Panc1 (cell line): ENCODE measurements at regions not wholly inside any gene's neighbourhood (a gene's known extent, or its start where the extent isn't known, plus 50 kb on each side); places are given as distances from the start of the nearest gene placed in this dataset.

ENCODE experiments used
- CTCF ChIP-seq: fragments of 450-650 bp; IDR thresholded peaks from 2 replicates; pipeline ENCODE4 v1.5.1; 2017; ENCODE audit warnings: mild to moderate bottlenecking
- SIN3A ChIP-seq: IDR thresholded peaks from 2 replicates; pipeline ENCODE4 v1.6.1; 2012; ENCODE audit warnings: low read depth, mild to moderate bottlenecking, low read length, moderate library complexity, borderline replicate concordance; ENCODE audit not compliant: insufficient read depth
- TCF7L2 ChIP-seq: IDR thresholded peaks from 2 replicates; pipeline ENCODE4 v1.6.1; 2011; ENCODE audit warnings: mild to moderate bottlenecking, low read depth, low read length, inconsistent platforms
- TF ChIP-seq, protein P1 (sequence below), 2 experiments: IDR thresholded peaks; 2 replicates each; pipeline ENCODE4 v1.6.1; 2011 to 2012; ENCODE audit warnings: low read depth in 2 of 2, control low read depth in 1 of 2, low read length in 1 of 2, mild to moderate bottlenecking in 1 of 2, moderate library complexity in 1 of 2; ENCODE audit not compliant: insufficient read depth in 1 of 2

- TF ChIP-seq CTCF (no peak), TCF7L2 (no peak), SIN3A (no peak)
- TF ChIP-seq, protein P1, sequence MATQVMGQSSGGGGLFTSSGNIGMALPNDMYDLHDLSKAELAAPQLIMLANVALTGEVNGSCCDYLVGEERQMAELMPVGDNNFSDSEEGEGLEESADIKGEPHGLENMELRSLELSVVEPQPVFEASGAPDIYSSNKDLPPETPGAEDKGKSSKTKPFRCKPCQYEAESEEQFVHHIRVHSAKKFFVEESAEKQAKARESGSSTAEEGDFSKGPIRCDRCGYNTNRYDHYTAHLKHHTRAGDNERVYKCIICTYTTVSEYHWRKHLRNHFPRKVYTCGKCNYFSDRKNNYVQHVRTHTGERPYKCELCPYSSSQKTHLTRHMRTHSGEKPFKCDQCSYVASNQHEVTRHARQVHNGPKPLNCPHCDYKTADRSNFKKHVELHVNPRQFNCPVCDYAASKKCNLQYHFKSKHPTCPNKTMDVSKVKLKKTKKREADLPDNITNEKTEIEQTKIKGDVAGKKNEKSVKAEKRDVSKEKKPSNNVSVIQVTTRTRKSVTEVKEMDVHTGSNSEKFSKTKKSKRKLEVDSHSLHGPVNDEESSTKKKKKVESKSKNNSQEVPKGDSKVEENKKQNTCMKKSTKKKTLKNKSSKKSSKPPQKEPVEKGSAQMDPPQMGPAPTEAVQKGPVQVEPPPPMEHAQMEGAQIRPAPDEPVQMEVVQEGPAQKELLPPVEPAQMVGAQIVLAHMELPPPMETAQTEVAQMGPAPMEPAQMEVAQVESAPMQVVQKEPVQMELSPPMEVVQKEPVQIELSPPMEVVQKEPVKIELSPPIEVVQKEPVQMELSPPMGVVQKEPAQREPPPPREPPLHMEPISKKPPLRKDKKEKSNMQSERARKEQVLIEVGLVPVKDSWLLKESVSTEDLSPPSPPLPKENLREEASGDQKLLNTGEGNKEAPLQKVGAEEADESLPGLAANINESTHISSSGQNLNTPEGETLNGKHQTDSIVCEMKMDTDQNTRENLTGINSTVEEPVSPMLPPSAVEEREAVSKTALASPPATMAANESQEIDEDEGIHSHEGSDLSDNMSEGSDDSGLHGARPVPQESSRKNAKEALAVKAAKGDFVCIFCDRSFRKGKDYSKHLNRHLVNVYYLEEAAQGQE (IDR thresholded peaks at IDR 0.05; ENCODE audit: insufficient read depth in 1 of 2, low read depth in 2 of 2, low read length in 1 of 2), result no peak
Observed at GRCh38 chrX:20477836-20478524, 211.3 kb upstream of the RPS6KA3 start.
